Right lung (tissue), 2 donors: ENCODE measurements at regions not wholly inside any gene's neighbourhood (a gene's known extent, or its start where the extent isn't known, plus 50 kb on each side); places are given as distances from the start of the nearest gene placed in this dataset.
A peak's percentile ranks its signal among the peaks of the same experiment; 100 is the strongest.
"Not testable (repeated sequence)": the region's sequence is repeated elsewhere in the genome, so short reads cannot be mapped to it uniquely, and the experiment has no call there.

Experiments
- DNase-seq, 2 donors: peaks; one replicate each; pipeline ENCODE4 v3.0.0-alpha.2; 2013

DNA sequence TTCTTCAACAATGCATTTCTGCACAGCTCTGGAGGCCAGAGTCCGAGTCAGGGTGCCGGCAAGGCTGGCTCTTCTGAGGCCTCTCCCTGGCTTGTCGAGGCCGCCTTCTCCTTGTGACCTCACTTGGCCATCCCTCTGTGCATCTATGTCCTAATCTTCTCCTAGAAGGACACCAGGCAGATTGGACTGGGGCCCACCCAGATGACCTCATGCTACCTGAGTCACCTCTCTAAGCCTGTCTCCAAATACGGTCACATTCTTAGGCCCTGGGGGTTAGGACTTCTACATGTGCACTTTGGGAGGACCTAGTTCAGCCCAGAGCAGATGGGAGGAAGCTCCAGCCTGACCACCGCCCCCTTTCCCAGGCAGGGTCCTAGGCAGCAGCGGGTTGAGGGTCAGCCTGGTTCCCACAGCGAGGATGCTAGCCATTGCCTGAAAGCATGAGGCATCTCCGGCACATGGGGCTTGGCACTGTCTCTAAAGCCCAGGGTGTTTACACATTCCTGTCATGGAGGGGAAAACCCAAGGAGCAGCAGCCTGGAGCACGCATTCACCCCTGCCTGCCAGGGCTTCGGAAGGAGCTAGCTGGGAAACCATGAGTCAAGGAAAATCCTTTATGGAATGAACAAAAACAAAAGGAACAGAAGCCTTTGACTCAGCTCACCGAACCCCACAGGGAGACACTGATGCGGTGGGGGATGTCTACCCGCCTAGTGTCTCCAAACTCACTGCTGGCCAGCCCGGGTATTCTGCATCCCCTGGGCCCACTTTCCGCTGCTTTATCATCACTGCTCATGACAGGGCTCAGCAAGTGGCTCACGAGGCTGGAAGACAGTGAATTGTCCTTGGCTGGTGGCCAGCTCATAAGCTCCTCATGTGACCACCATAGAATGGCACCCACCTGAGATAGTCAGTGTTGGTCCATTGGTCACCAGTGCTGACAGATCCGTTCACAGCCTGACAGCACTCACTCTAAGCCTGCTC is 140.2 kb upstream of the ZNF469 start:
- not testable (repeated sequence) for DNase-seq

GRCh38 chr16:88243921-88244320 is 138.8 kb upstream of the ZNF469 start:
- not testable (repeated sequence) for DNase-seq

- DNase-seq: not testable (repeated sequence)
These were observed 137.3 kb upstream of the ZNF469 start for GRCh38 chr16:88245241-88246081.

GRCh38 chr16:88246955-88247582 is 135.7 kb upstream of the ZNF469 start:
- not testable (repeated sequence) for DNase-seq

DNA sequence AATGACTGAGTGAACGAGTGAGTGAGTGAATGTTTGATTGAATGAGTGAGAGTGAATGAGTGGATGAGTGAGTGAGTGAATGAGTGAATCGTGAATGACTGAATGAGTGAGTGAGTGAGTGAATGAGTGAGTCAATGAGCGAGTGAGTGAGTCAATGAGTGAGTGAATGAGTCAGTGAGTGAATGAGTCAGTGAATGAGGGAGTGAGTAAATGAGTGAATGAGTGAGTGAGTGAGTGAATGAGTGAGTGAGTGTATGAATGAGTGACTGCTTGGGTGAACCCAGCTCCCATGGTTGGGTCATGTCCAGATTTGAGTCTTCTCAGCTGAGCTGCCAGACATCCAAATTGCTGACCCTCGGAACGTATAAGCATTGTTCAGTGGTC is 135.2 kb upstream of the ZNF469 start:
- DNase-seq: not testable (repeated sequence)

- DNase-seq: not testable (repeated sequence)
These were observed 134.0 kb upstream of the ZNF469 start for GRCh38 chr16:88248761-88249160.

DNA sequence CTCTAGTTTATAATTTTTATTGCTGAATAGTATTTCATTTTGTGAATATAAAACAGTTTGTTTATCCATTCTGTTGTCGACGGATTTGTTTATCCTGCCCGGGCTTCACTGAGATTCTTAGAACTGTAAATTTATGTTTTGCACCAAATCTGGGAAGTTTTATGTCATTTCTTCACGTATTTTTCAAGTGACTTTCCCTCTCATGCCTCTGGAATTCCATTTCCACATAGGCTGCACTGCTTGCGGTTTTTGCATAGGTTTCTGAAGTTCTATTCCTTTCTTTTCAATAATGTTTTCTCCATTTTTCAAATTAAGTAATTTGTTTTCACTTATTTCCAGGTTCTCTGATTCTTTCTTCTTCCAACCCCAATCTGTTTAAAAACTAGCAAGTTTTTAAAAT is 132.4 kb upstream of the ZNF469 start:
- DNase-seq: not testable (repeated sequence)

- DNase-seq: not testable (repeated sequence)
These were observed 130.5 kb upstream of the ZNF469 start for GRCh38 chr16:88252057-88252794.

GRCh38 chr16:88258141-88258540 is 124.6 kb upstream of the ZNF469 start:
- DNase-seq: not testable (repeated sequence)

DNA sequence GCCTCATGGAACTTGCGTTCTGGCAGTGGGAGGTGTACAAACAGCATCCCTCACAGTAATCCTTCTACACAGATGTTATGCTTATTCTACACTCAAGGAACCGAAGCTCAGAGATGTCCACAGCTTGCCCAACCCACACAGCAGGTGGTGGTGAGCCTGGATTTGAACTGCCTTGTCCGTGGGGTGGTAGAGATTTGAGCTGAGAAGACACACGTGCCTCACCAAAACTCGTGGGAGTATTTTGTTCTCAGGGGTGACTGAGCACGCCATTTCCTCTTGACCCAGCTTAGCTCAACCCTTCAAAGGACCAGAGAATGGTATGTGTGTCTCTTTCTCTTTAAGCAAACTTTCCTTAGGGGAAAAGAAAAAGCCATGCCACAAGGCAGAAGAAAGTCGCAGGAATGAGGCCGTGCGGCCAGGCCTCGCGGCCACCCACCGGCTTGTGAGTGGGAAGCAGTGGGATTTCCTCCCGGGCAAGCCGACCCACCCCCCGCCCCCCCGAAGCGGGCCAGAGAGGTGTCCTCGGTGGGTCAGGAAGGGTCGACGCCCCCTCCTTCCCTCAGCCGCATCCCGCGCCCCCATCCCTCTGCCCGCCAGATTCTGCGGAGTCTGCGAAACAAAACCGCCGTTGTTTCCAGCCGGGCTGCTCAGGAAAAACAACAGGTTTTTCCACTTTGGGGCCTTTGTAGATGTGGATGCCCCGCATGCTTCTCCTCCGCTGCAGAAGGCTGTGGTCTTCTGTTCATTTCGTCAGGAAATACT is 123.8 kb upstream of the ZNF469 start:
- peak in 1 of 2 donors; percentile 6 for DNase-seq

DNA sequence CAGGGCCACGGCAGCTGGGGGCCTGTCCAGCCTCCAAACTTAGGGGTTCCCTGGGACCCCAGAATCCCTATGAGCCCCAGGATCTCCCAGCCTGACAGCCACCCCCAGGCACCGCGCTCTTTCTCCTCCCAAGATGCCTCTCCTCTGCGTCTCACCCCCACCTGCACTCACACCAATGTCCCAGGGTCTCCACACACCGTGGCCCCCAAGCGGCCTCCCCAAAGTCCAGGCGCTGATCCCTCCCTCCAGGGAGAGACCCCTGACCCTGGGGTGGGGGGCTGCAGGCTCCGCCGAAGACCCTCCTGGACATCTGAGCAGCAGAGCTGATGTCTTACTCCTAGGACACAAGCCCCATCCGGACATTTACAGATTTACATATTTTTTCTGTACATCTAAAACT is 123.2 kb upstream of the ZNF469 start:
- DNase-seq: not testable (repeated sequence)

DNA sequence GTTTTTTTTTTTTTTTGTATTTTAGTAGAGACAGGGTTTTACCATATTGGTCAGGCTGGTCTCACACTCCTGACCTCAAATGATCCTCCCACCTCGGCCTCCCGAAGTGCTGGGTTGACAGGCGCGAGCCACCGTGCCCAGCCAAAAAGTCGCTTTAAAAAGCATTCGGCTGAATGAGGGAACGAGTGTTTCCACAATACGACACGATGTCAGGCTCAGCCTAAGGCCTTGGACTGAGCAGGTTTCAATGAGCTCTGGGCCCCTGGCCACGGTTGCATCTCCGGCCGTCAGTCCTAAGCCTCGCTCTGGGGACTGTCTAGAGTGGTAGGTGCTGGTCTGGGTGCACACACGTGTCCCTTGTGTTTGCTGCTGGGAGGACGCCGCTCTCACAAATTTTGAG is 122.6 kb upstream of the ZNF469 start:
- not testable (repeated sequence) for DNase-seq

- not testable (repeated sequence) for DNase-seq
These were observed 121.7 kb upstream of the ZNF469 start for GRCh38 chr16:88260881-88261665.

DNA sequence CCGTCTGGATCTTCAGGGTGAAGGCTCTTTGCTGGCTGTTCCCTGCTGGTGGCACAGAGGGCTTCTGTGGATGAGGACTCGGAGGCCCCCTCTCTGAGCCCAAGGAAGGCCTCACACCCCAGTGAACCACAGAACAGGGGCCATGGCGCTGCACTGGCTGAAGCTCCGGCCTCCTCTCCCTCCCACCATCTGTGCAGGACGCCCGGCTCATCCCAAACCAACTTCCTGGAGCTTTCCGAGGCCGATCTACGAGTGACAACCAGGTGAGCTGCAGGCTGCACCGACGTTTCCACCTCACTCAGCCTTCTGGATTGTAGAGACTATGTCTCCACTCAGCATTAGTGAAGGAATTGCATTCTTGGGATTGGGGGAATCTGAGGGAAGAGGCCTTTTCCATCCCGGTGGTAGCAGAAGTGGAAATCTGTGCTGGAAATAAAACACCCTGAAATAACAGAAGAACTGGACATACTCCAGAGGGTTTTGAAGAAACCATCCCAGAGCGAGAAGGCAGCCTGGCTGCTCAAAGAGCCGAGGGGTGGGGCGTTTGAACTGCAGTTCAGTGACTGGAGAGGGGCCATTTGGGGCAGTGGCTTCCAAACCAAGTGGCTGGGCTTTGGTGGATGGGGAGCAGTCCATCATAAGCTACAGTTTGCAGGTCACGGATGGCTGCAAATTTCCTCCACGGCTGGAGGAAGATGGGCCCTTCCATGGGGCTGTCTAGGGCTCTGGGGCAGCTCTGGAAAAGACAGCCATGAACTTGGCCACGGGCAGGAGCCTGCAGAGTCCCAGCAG is 120.7 kb upstream of the ZNF469 start:
- not testable (repeated sequence) for DNase-seq

- DNase-seq: not testable (repeated sequence)
These were observed 119.7 kb upstream of the ZNF469 start for GRCh38 chr16:88262858-88263563.

DNA sequence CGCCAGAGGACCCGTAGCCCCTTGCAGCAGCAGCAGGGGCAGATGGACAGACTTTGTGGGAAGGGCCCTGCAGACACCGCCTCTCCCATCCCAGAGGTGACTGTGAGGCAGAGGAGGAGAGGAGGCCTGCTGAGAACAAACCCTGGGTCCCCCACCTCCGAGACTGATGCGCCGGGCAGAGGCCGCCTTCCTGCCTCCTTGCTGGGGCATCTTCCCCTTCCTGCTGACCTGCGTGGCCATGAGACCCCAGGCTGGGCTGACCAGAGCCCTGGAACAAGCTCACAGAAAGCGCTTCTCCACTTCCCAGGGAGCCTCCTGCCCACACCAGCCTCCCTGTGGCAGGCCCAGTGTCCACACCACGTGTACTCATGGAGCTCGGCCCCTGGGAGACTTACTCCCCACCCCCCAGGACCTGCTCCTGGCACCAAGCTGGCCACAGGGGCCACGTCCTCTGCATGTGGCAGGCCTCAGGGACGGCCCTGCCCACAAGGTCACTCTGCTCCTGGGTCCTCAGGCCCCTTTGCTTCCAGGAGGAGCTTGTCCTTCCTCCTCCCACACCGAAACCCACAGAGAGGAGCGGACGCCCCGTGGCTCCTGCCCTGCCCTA is 119.0 kb upstream of the ZNF469 start:
- not testable (repeated sequence) for DNase-seq

DNA sequence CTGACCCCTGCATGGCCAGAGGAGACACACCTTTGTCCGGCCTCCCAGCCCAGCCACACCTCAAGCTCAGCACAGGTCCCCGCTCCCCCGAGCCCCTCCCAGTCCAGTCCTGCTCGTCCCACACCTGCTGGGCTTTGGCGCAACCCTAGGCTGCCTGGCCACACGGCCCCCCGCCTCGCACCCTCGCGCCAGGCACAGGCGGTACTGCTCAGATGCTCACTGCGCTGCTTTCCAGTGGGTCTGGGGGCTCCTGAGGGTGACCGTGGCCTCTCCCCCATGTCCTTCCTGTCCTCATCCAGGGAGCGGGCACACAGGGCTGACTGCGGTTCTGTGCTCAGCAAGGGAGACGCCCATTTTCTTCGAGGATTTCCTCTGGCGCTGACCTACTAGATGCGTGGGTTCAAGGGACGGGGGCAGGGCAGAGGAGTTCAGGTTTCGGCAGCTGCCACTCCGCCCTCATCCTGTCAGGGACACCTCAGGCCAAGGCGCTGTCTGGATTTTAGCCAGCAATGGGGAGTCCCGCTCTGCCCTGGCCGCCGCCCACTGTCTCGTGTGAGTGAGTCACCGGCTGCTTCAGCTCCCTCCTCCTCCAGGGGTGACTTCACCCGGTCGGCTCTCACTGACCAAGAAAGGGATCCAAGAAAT is 118.0 kb upstream of the ZNF469 start:
- DNase-seq: peak in 1 of 2 donors; percentile 29
